Astrocyte of the cerebellum (primary cell): ENCODE measurements at regions not wholly inside any gene's neighbourhood (a gene's known extent, or its start where the extent isn't known, plus 50 kb on each side); places are given as distances from the start of the nearest gene placed in this dataset.

Experiments used
- DNase-seq: peaks from one replicate; pipeline ENCODE4 v3.0.0-alpha.2; 2011; ENCODE audit warnings: low read depth
- H3K4me3 ChIP-seq: 2 replicates; pipeline ENCODE4 v1.5.1; 2011; ENCODE audit warnings: mild to moderate bottlenecking, low read depth, low read length, moderate library complexity
- CTCF ChIP-seq: IDR thresholded peaks from 2 replicates; pipeline ENCODE4 v1.5.1; 2012; ENCODE audit warnings: low read length, low read depth, moderate library complexity, mild to moderate bottlenecking; ENCODE audit errors: missing control alignments
- in situ Hi-C: cut with HindIII; loops from 2 replicates; pipeline ENCODE4 v1.10.0; 2017; ENCODE audit warnings: low sequenced_read_pairs

GRCh38 chr10:107619139-107619538, 454.6 kb upstream of the SORCS1 start:
- TF ChIP-seq CTCF: no peak
- H3K4me3 ChIP-seq: no peak overlapping the region
- in situ Hi-C loops: no loop called here
- DNase-seq: no peak

GRCh38 chr10:107618504-107618994, 454.0 kb upstream of the SORCS1 start:
- no peak for DNase-seq
- H3K4me3 ChIP-seq: no peak overlapping the region
- TF ChIP-seq CTCF: no peak
- in situ Hi-C loops: no loop called here

- DNase-seq: no peak
- H3K4me3 ChIP-seq: no peak overlapping the region
- no peak for TF ChIP-seq CTCF
- in situ Hi-C loops: no loop called here
Measured at GRCh38 chr10:107616463-107617410, 452.2 kb upstream of the SORCS1 start.

- no peak for DNase-seq
- no peak for TF ChIP-seq CTCF
- H3K4me3 ChIP-seq: no peak overlapping the region
- in situ Hi-C loops: no loop called here
Measured at GRCh38 chr10:107616031-107616430, 451.5 kb upstream of the SORCS1 start.

- DNase-seq: no peak
- no peak overlapping the region for H3K4me3 ChIP-seq
- in situ Hi-C loops: no loop called here
- no peak for TF ChIP-seq CTCF
Measured at GRCh38 chr10:107614939-107615685, 450.6 kb upstream of the SORCS1 start.

GRCh38 chr10:107611115-107611514, 446.6 kb upstream of the SORCS1 start:
- no peak for TF ChIP-seq CTCF
- DNase-seq: no peak
- H3K4me3 ChIP-seq: no peak overlapping the region
- in situ Hi-C loops: no loop called here
